Erythroblast (primary cell): ENCODE measurements at regions not wholly inside any gene's neighbourhood (a gene's known extent, or its start where the extent isn't known, plus 50 kb on each side); places are given as distances from the start of the nearest gene placed in this dataset.

Experiments used
- GATA1 ChIP-seq: IDR thresholded peaks from 2 replicates; pipeline ENCODE4 v1.6.1; 2011; ENCODE audit warnings: low read depth, mild to moderate bottlenecking, control low read depth, low read length, moderate library complexity
- POLR2A ChIP-seq: IDR thresholded peaks from 2 replicates; pipeline ENCODE4 v1.6.1; 2011; ENCODE audit warnings: mild to moderate bottlenecking, low read length

DNA sequence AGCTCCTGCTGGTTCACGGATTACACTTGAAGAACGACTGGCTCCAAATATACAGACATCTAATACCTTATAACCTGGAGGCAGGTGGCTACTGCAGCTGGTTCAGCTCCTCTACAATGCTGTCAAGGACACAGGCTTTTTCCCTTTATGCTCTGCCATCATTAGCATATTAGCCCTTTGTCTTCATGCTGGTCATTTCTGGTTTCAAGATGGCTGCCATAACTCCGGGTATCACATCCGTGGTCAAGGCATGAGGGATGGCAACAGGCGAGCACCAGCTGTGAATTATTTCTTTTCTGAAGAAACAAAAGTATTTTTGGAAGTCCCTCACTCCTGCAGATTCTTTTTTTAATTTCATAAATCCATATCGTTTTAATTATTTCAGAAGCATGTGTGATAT lies 124.3 kb upstream of the MED13 start:
- no peak for TF ChIP-seq POLR2A
- no peak for TF ChIP-seq GATA1
